22Rv1 (cell line): ENCODE measurements at regions not wholly inside any gene's neighbourhood (a gene's known extent, or its start where the extent isn't known, plus 50 kb on each side); places are given as distances from the start of the nearest gene placed in this dataset.

ENCODE experiments used
- CTCF ChIP-seq: fragments of 450-650 bp; IDR thresholded peaks from 2 replicates; pipeline ENCODE4 v1.5.1; 2017; ENCODE audit warnings: mild to moderate bottlenecking
- ZFX ChIP-seq: fragments of 450-650 bp; IDR thresholded peaks from 2 replicates; pipeline ENCODE4 v1.6.1; 2017; ENCODE audit warnings: antibody characterized with exemption, borderline replicate concordance

GRCh38 chr11:22006901-22007300 lies 186.0 kb upstream of the ANO5 start:
- no peak for TF ChIP-seq CTCF
- TF ChIP-seq ZFX: no peak
